ENCODE measurements at regions not wholly inside any gene's neighbourhood (a gene's known extent, or its start where the extent isn't known, plus 50 kb on each side); places are given as distances from the start of the nearest gene placed in this dataset.
A peak's percentile ranks its signal among the peaks of the same experiment; 100 is the strongest.
"Not testable (repeated sequence)": the region's sequence is repeated elsewhere in the genome, so short reads cannot be mapped to it uniquely, and the experiment has no call there.

GRCh38 chr5:77861576-77861975 lies 85.4 kb upstream of the TBCA start:
- DNase-seq (no peak), ATAC-seq (replicated peaks in 1 of 4) (no peak)
- H3K9me3 ChIP-seq = no peaks in the 10 kb centered on the region
- Mint-ChIP-seq H3K27me3 (peaks cover 4 to 5% of the 10 kb centered on the region in 2 donors), H3K36me3 (no peaks in the 10 kb centered on the region), H3K9me3 (no peaks in the 10 kb centered on the region), H3K27ac (no peak overlapping the region), H3K4me1 (no peaks in the 10 kb centered on the region), H3K4me3 (no peak overlapping the region)
- H3K4me1 ChIP-seq (ENCODE audit: control insufficient read depth in 1 of 2, extremely low read depth in 1 of 2, insufficient read depth in 2 of 2, low read length in 2 of 2) = no peaks in the 10 kb centered on the region
- 75% methylated on average over 1 of the region's 1 CpG for WGBS (ENCODE audit: insufficient coverage)
- ChIA-PET CTCF (no interaction called here), POLR2A (no interaction called here)
- H3K4me3 ChIP-seq (ENCODE audit: control insufficient read depth in 1 of 2, extremely low read depth in 1 of 2, low read length in 1 of 2) = no peak overlapping the region
- peaks cover 0 to 11% of the 10 kb centered on the region in 2 experiments for H3K27me3 ChIP-seq (replicated peaks in 1 of 2; ENCODE audit: control insufficient read depth in 2 of 2, extremely low read depth in 1 of 2, insufficient read depth in 2 of 2, low read length in 1 of 2)
- H3K36me3 ChIP-seq (ENCODE audit: control insufficient read depth in 2 of 2, extremely low read depth in 1 of 2, insufficient read depth in 1 of 2, low read length in 1 of 2) = no peaks in the 10 kb centered on the region
- H3K27ac ChIP-seq (ENCODE audit: low read length) = no peak overlapping the region

- Mint-ChIP-seq H3K9me3 (no peaks in the 10 kb centered on the region), H3K27me3 (peaks cover 5 to 9% of the 10 kb centered on the region in 2 donors), H3K4me1 (no peaks in the 10 kb centered on the region), H3K27ac (no peak overlapping the region), H3K4me3 (no peak overlapping the region), H3K36me3 (no peaks in the 10 kb centered on the region)
- Histone ChIP-seq H3K9me3 (no peaks in the 10 kb centered on the region), H3K27ac (ENCODE audit: low read length) (no peak overlapping the region), H3K36me3 (ENCODE audit: control insufficient read depth in 2 of 2, extremely low read depth in 1 of 2, insufficient read depth in 1 of 2, low read length in 1 of 2) (no peaks in the 10 kb centered on the region), H3K27me3 (replicated peaks in 1 of 2; ENCODE audit: control insufficient read depth in 2 of 2, extremely low read depth in 1 of 2, insufficient read depth in 2 of 2, low read length in 1 of 2) (no peaks in the 10 kb centered on the region), H3K4me3 (ENCODE audit: control insufficient read depth in 1 of 2, extremely low read depth in 1 of 2, low read length in 1 of 2) (no peak overlapping the region), H3K4me1 (ENCODE audit: control insufficient read depth in 1 of 2, extremely low read depth in 1 of 2, insufficient read depth in 2 of 2, low read length in 2 of 2) (no peaks in the 10 kb centered on the region)
- ChIA-PET POLR2A (no interaction called here), CTCF (no interaction called here)
- no CpG with 5 or more reads among the region's 1 CpG for WGBS (ENCODE audit: insufficient coverage)
- DNase-seq = no peak
- ATAC-seq (replicated peaks in 1 of 4) = no peak
Measured at GRCh38 chr5:77859306-77859705, 83.2 kb upstream of the TBCA start.

GRCh38 chr5:77858678-77859077 lies 82.5 kb upstream of the TBCA start:
- POLR2A ChIA-PET; CTCF ChIA-PET; H3K4me3 ChIP-seq (ENCODE audit: control insufficient read depth in 1 of 2, extremely low read depth in 1 of 2, low read length in 1 of 2); H3K36me3 ChIP-seq (ENCODE audit: control insufficient read depth in 2 of 2, extremely low read depth in 1 of 2, insufficient read depth in 1 of 2, low read length in 1 of 2); H3K27ac Mint-ChIP-seq; H3K27me3 ChIP-seq (replicated peaks in 1 of 2; ENCODE audit: control insufficient read depth in 2 of 2, extremely low read depth in 1 of 2, insufficient read depth in 2 of 2, low read length in 1 of 2); H3K9me3 Mint-ChIP-seq; DNase-seq; H3K27ac ChIP-seq (ENCODE audit: low read length); H3K4me1 Mint-ChIP-seq; H3K36me3 Mint-ChIP-seq; ATAC-seq (replicated peaks in 1 of 4); H3K4me3 Mint-ChIP-seq; H3K27me3 Mint-ChIP-seq; H3K4me1 ChIP-seq (ENCODE audit: control insufficient read depth in 1 of 2, extremely low read depth in 1 of 2, insufficient read depth in 2 of 2, low read length in 2 of 2); H3K9me3 ChIP-seq: not testable (repeated sequence)
- WGBS (ENCODE audit: insufficient coverage) = no CpG with 5 or more reads among the region's 9 CpGs

- ChIA-PET POLR2A (no interaction called here), CTCF (no interaction called here)
- no peak overlapping the region for H3K27ac Mint-ChIP-seq
- H3K36me3 ChIP-seq (ENCODE audit: control insufficient read depth in 2 of 2, extremely low read depth in 1 of 2, insufficient read depth in 1 of 2, low read length in 1 of 2) = no peaks in the 10 kb centered on the region
- H3K27me3 Mint-ChIP-seq = peaks cover 5 to 30% of the 10 kb centered on the region in 2 donors
- no peaks in the 10 kb centered on the region for H3K9me3 ChIP-seq
- H3K27me3 ChIP-seq (replicated peaks in 1 of 2; ENCODE audit: control insufficient read depth in 2 of 2, extremely low read depth in 1 of 2, insufficient read depth in 2 of 2, low read length in 1 of 2) = peaks cover 0 to 18% of the 10 kb centered on the region in 2 experiments
- no CpG with 5 or more reads among the region's 3 CpGs for WGBS (ENCODE audit: insufficient coverage)
- H3K27ac ChIP-seq (ENCODE audit: low read length) = no peak overlapping the region
- H3K4me1 ChIP-seq (ENCODE audit: control insufficient read depth in 1 of 2, extremely low read depth in 1 of 2, insufficient read depth in 2 of 2, low read length in 2 of 2) = peaks cover 5 to 12% of the 10 kb centered on the region in 2 experiments
- H3K9me3 Mint-ChIP-seq = no peaks in the 10 kb centered on the region
- no peak overlapping the region for H3K4me3 Mint-ChIP-seq
- H3K36me3 Mint-ChIP-seq = no peaks in the 10 kb centered on the region
- H3K4me1 Mint-ChIP-seq = peaks cover 12 to 20% (median 20%) of the 10 kb centered on the region in 3 donors
- no peak overlapping the region for H3K4me3 ChIP-seq (ENCODE audit: control insufficient read depth in 1 of 2, extremely low read depth in 1 of 2, low read length in 1 of 2)
- no peak for ATAC-seq (replicated peaks in 1 of 4)
- no peak for DNase-seq
Measured at GRCh38 chr5:77855369-77855768, 79.2 kb upstream of the TBCA start.

- H3K36me3 Mint-ChIP-seq = no peaks in the 10 kb centered on the region
- peaks cover 5 to 12% of the 10 kb centered on the region in 2 experiments for H3K4me1 ChIP-seq (ENCODE audit: control insufficient read depth in 1 of 2, extremely low read depth in 1 of 2, insufficient read depth in 2 of 2, low read length in 2 of 2)
- H3K36me3 ChIP-seq (ENCODE audit: control insufficient read depth in 2 of 2, extremely low read depth in 1 of 2, insufficient read depth in 1 of 2, low read length in 1 of 2) = no peaks in the 10 kb centered on the region
- no peak for DNase-seq
- no peak overlapping the region for H3K27ac Mint-ChIP-seq
- H3K4me1 Mint-ChIP-seq = peaks cover 12 to 20% (median 20%) of the 10 kb centered on the region in 3 donors
- H3K9me3 Mint-ChIP-seq = no peaks in the 10 kb centered on the region
- peaks cover 5 to 33% of the 10 kb centered on the region in 2 donors for H3K27me3 Mint-ChIP-seq
- H3K4me3 ChIP-seq (ENCODE audit: control insufficient read depth in 1 of 2, extremely low read depth in 1 of 2, low read length in 1 of 2) = no peak overlapping the region
- ATAC-seq (replicated peaks in 1 of 4) = no peak
- WGBS (ENCODE audit: insufficient coverage) = no CpG with 5 or more reads among the region's 2 CpGs
- peak overlapping the region; percentile 75 to 86 (median 81) for H3K4me3 Mint-ChIP-seq
- ChIA-PET CTCF (no interaction called here), POLR2A (no interaction called here)
- no peak overlapping the region for H3K27ac ChIP-seq (ENCODE audit: low read length)
- H3K27me3 ChIP-seq (replicated peaks in 1 of 2; ENCODE audit: control insufficient read depth in 2 of 2, extremely low read depth in 1 of 2, insufficient read depth in 2 of 2, low read length in 1 of 2) = peaks cover 0 to 19% of the 10 kb centered on the region in 2 experiments
- H3K9me3 ChIP-seq = no peaks in the 10 kb centered on the region
Measured at GRCh38 chr5:77853353-77853907, 77.3 kb upstream of the TBCA start.

- H3K4me1 ChIP-seq (ENCODE audit: control insufficient read depth in 1 of 2, extremely low read depth in 1 of 2, insufficient read depth in 2 of 2, low read length in 2 of 2) = peaks cover 5 to 12% of the 10 kb centered on the region in 2 experiments
- ChIA-PET CTCF (interaction anchor here in 1 of 2 donors (0.6 kb wide), 1 partner anchor 49 kb away, joined by 3 read pairs; no protein-coding TSS in a partner anchor), POLR2A (no interaction called here)
- no peak overlapping the region for H3K27ac ChIP-seq (ENCODE audit: low read length)
- Mint-ChIP-seq H3K27me3 (peaks cover 5 to 33% of the 10 kb centered on the region in 2 donors), H3K27ac (no peak overlapping the region), H3K4me1 (peaks cover 12 to 20% (median 20%) of the 10 kb centered on the region in 3 donors), H3K4me3 (peak overlapping the region; percentile 75 to 86 (median 81)), H3K36me3 (no peaks in the 10 kb centered on the region), H3K9me3 (no peaks in the 10 kb centered on the region)
- H3K9me3 ChIP-seq = no peaks in the 10 kb centered on the region
- peak in 16 of 35 experiments; percentile 4 to 43 (median 22) for DNase-seq
- H3K27me3 ChIP-seq (replicated peaks in 1 of 2; ENCODE audit: control insufficient read depth in 2 of 2, extremely low read depth in 1 of 2, insufficient read depth in 2 of 2, low read length in 1 of 2) = peaks cover 0 to 20% of the 10 kb centered on the region in 2 experiments
- peak overlapping the region; percentile 35 to 86 for H3K4me3 ChIP-seq (ENCODE audit: control insufficient read depth in 1 of 2, extremely low read depth in 1 of 2, low read length in 1 of 2)
- WGBS (ENCODE audit: insufficient coverage) = 2% methylated on average over 12 of the region's 28 CpGs
- no peaks in the 10 kb centered on the region for H3K36me3 ChIP-seq (ENCODE audit: control insufficient read depth in 2 of 2, extremely low read depth in 1 of 2, insufficient read depth in 1 of 2, low read length in 1 of 2)
- ATAC-seq (replicated peaks in 1 of 4) = peak; percentile 55 to 77 (median 70)
Measured at GRCh38 chr5:77852514-77853352, 76.6 kb upstream of the TBCA start.

Measured in T-cell (primary cell).